ENCODE measurements at regions not wholly inside any gene's neighbourhood (a gene's known extent, or its start where the extent isn't known, plus 50 kb on each side); places are given as distances from the start of the nearest gene placed in this dataset.

GRCh38 chr5:35357973-35358372 lies 127.7 kb upstream of the PRLR start:
- H3K27me3 ChIP-seq (ENCODE audit: insufficient read depth, low read length) = peaks cover 8% of the 10 kb centered on the region
- H3K9me2 ChIP-seq (ENCODE audit: insufficient read depth) = no peaks in the 10 kb centered on the region
- no peak overlapping the region for H3K4me3 ChIP-seq (replicated peaks in 1 of 2; ENCODE audit: low read depth in 1 of 2, low read length in 2 of 2)
- H2AFZ ChIP-seq (ENCODE audit: low read depth, low read length, poor library complexity, severe bottlenecking) = no peak overlapping the region
- no peak overlapping the region for H3K27ac ChIP-seq (ENCODE audit: low read depth, low read length)
- TF ChIP-seq ZFX (IDR thresholded peaks at IDR 0.05) = no peak
- no peak for TF ChIP-seq POLR2AphosphoS5 (IDR thresholded peaks at IDR 0.05; ENCODE audit: low read depth, low read length)
- no peak for TF ChIP-seq ATF3 (IDR thresholded peaks at IDR 0.05)
- no peak for TF ChIP-seq SIN3A (IDR thresholded peaks at IDR 0.05; ENCODE audit: low read depth)
- TF ChIP-seq CTCF (IDR thresholded peaks at IDR 0.05 in 2 of 3, conservative IDR thresholded peaks at IDR 0.05 in 1 of 3; ENCODE audit: borderline replicate concordance in 1 of 3, insufficient read depth in 1 of 3, low read depth in 2 of 3, low read length in 2 of 3) = no peak
- TF ChIP-seq CBX3 (IDR thresholded peaks at IDR 0.05; ENCODE audit: low read depth) = no peak
- POLR2A ChIA-PET = no interaction called here
- RAD21 ChIA-PET (ENCODE audit: low non-redundant PET in 1 of 2, low total read pairs in 2 of 2, uncharacterized antibody in 2 of 2, unreplicated experiment in 2 of 2) = no interaction called here
- H3K79me2 ChIP-seq (ENCODE audit: insufficient read depth, low read length) = no peaks in the 10 kb centered on the region
- H3K9me3 ChIP-seq (ENCODE audit: control insufficient read depth in 1 of 2, insufficient read depth in 1 of 2, low read depth in 1 of 2, low read length in 2 of 2) = no peaks in the 10 kb centered on the region
- intact Hi-C loops (cut with micrococcal nuclease) = no loop called here
- DNase-seq (ENCODE audit: low read depth, low spot score) (no peak), ATAC-seq (no peak)
- H4K20me1 ChIP-seq (ENCODE audit: insufficient read depth) = no peaks in the 10 kb centered on the region
- H3K4me1 ChIP-seq (ENCODE audit: control insufficient read depth in 1 of 2, insufficient read depth in 2 of 2, low read length in 2 of 2) = no peaks in the 10 kb centered on the region
- H3K4me2 ChIP-seq (ENCODE audit: low read length) = no peak overlapping the region
- no TSS peak for BruUV-seq (replicated peaks)
- H3K9ac ChIP-seq (ENCODE audit: low read length) = no peak overlapping the region
- CTCF ChIA-PET = no interaction called here
- no peaks in the 10 kb centered on the region for H3K36me3 ChIP-seq (ENCODE audit: control insufficient read depth in 1 of 2, insufficient read depth in 2 of 2, low read length in 2 of 2)

- H3K9ac ChIP-seq (ENCODE audit: low read length) = no peak overlapping the region
- H3K4me1 ChIP-seq (ENCODE audit: control insufficient read depth in 1 of 2, insufficient read depth in 2 of 2, low read length in 2 of 2) = no peaks in the 10 kb centered on the region
- no peaks in the 10 kb centered on the region for H4K20me1 ChIP-seq (ENCODE audit: insufficient read depth)
- H2AFZ ChIP-seq (ENCODE audit: low read depth, low read length, poor library complexity, severe bottlenecking) = no peak overlapping the region
- DNase-seq (ENCODE audit: low read depth, low spot score) (no peak), ATAC-seq (no peak)
- no peak overlapping the region for H3K4me3 ChIP-seq (replicated peaks in 1 of 2; ENCODE audit: low read depth in 1 of 2, low read length in 2 of 2)
- peaks cover 8% of the 10 kb centered on the region for H3K27me3 ChIP-seq (ENCODE audit: insufficient read depth, low read length)
- intact Hi-C loops (cut with micrococcal nuclease) = no loop called here
- H3K9me2 ChIP-seq (ENCODE audit: insufficient read depth) = no peaks in the 10 kb centered on the region
- no peak overlapping the region for H3K4me2 ChIP-seq (ENCODE audit: low read length)
- RAD21 ChIA-PET (ENCODE audit: low non-redundant PET in 1 of 2, low total read pairs in 2 of 2, uncharacterized antibody in 2 of 2, unreplicated experiment in 2 of 2) = no interaction called here
- no peaks in the 10 kb centered on the region for H3K9me3 ChIP-seq (ENCODE audit: control insufficient read depth in 1 of 2, insufficient read depth in 1 of 2, low read depth in 1 of 2, low read length in 2 of 2)
- H3K79me2 ChIP-seq (ENCODE audit: insufficient read depth, low read length) = no peaks in the 10 kb centered on the region
- POLR2A ChIA-PET = no interaction called here
- CTCF ChIA-PET = no interaction called here
- BruUV-seq (replicated peaks) = no TSS peak
- no peaks in the 10 kb centered on the region for H3K36me3 ChIP-seq (ENCODE audit: control insufficient read depth in 1 of 2, insufficient read depth in 2 of 2, low read length in 2 of 2)
- TF ChIP-seq CTCF (IDR thresholded peaks at IDR 0.05 in 2 of 3, conservative IDR thresholded peaks at IDR 0.05 in 1 of 3; ENCODE audit: borderline replicate concordance in 1 of 3, insufficient read depth in 1 of 3, low read depth in 2 of 3, low read length in 2 of 3) = no peak
- no peak overlapping the region for H3K27ac ChIP-seq (ENCODE audit: low read depth, low read length)
Observed at GRCh38 chr5:35356725-35357124, 126.4 kb upstream of the PRLR start.

Measured in HCT116 (cell line).